Karpas-422 (cell line): ENCODE measurements at regions not wholly inside any gene's neighbourhood (a gene's known extent, or its start where the extent isn't known, plus 50 kb on each side); places are given as distances from the start of the nearest gene placed in this dataset.

Source experiments
- DNase-seq: peaks from one replicate; pipeline ENCODE4 v3.0.0-alpha.2; 2015
- H2AFZ ChIP-seq: fragments of 200-600 bp; sonication (generic); 2 replicates; pipeline ENCODE4 v1.6.1; 2014; ENCODE audit warnings: antibody characterized with exemption, low read length, mixed read lengths
- H3K27ac ChIP-seq: fragments of 200-600 bp; sonication (generic); 2 replicates; pipeline ENCODE4 v1.5.1; 2014; ENCODE audit warnings: mild to moderate bottlenecking, low read length, moderate library complexity
- H3K27me3 ChIP-seq: fragments of 200-600 bp; sonication (generic); 2 replicates; pipeline ENCODE4 v1.6.1; 2014; ENCODE audit warnings: low read length, mixed read lengths
- H3K36me3 ChIP-seq: fragments of 200-600 bp; sonication (generic); 2 replicates; pipeline ENCODE4 v1.6.1; 2014; ENCODE audit warnings: low read length, mixed read lengths; ENCODE audit not compliant: insufficient read depth
- H3K4me1 ChIP-seq: fragments of 200-600 bp; sonication (generic); 2 replicates; pipeline ENCODE4 v1.6.1; 2014; ENCODE audit warnings: mild to moderate bottlenecking, low read length, mixed read lengths
- H3K4me2 ChIP-seq: fragments of 200-600 bp; sonication (generic); 2 replicates; pipeline ENCODE4 v1.6.1; 2014; ENCODE audit warnings: low read length, low read depth, mild to moderate bottlenecking; ENCODE audit not compliant: poor library complexity, severe bottlenecking
- H3K4me3 ChIP-seq: fragments of 200-600 bp; sonication (generic); 2 replicates; pipeline ENCODE4 v1.5.1; 2014; ENCODE audit warnings: mild to moderate bottlenecking, antibody characterized with exemption, low read length, mixed read lengths
- H3K79me2 ChIP-seq: fragments of 200-600 bp; sonication (generic); 2 replicates; pipeline ENCODE4 v1.6.1; 2014; ENCODE audit warnings: mild to moderate bottlenecking, low read length, mixed read lengths
- H3K9ac ChIP-seq: fragments of 200-600 bp; sonication (generic); 2 replicates; pipeline ENCODE4 v1.6.0; 2014; ENCODE audit warnings: low read length
- H3K9me2 ChIP-seq: fragments of 200-600 bp; sonication (generic), shearing (Covaris generic); replicated peaks from 2 replicates; pipeline ENCODE4 v1.6.0; 2014; ENCODE audit warnings: mild to moderate bottlenecking, low read length, moderate library complexity; ENCODE audit not compliant: insufficient read depth
- H3K9me3 ChIP-seq: fragments of 300-700, 200-600 bp; sonication (generic); 2 replicates; pipeline ENCODE4 v1.6.1; 2014; ENCODE audit warnings: low read length, mixed read lengths
- H4K20me1 ChIP-seq: fragments of 200-600 bp; sonication (generic); 2 replicates; pipeline ENCODE4 v1.6.1; 2014; ENCODE audit warnings: mild to moderate bottlenecking, antibody characterized with exemption, low read length, low read depth; ENCODE audit not compliant: insufficient read depth

DNA sequence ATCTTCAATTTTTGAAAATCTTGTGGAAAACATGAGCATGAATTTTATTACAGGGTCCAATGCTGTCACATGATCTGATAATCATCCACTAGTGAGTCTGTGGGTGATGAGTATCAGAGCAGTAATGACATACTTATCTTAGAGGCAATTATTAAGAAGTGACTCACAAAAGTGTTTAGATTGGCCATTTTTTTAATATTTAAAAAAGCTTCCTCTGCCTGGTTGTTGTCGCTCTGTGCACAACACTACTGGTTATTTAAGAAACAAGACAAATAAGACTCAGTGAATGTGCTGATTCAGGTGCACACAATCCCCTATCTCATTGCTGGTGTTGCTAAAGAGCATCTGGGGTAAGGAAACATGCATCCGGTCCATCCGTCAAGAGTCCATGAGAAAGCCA, 665.8 kb upstream of the ZEB2 start:
- no peaks in the 10 kb centered on the region for H3K36me3 ChIP-seq
- no peaks in the 10 kb centered on the region for H3K9me3 ChIP-seq
- H3K79me2 ChIP-seq, result no peaks in the 10 kb centered on the region
- no peak overlapping the region for H3K4me2 ChIP-seq
- H3K27ac ChIP-seq, result no peak overlapping the region
- 0 out of 2 replicates have a peak, but pooled peaks cover 2% of the 10 kb centered on the region for H3K4me1 ChIP-seq
- H4K20me1 ChIP-seq, result no peaks in the 10 kb centered on the region
- H3K9ac ChIP-seq, result no peak overlapping the region
- H2AFZ ChIP-seq, result no peak overlapping the region
- DNase-seq, result no peak
- no peaks in the 10 kb centered on the region for H3K9me2 ChIP-seq
- no peaks in the 10 kb centered on the region for H3K27me3 ChIP-seq
- no peak overlapping the region for H3K4me3 ChIP-seq

GRCh38 chr2:145184741-145185651, 665.1 kb upstream of the ZEB2 start:
- 0 out of 2 replicates have a peak, but pooled peaks cover 2% of the 10 kb centered on the region for H3K4me1 ChIP-seq
- no peak overlapping the region for H3K4me3 ChIP-seq

DNA sequence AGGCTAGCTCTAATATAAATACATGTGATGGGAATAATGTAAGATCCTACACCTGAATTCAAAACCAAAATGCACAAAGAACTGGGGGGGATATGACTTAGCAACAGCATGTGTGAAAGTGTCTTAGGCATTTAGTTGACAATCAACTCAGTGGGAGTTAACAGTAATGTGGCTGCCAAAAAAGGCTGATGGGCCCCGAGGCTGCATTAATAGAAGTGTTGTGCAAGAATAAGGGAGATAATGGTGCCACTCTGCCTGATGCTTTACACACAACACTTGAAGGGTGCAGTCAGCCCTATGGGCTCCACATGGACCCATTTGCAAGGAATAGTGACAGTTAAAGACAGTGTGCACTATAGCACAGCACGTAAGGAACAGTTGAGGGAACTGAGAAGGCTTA, 649.4 kb upstream of the ZEB2 start:
- Histone ChIP-seq H3K9me3 (no peaks in the 10 kb centered on the region), H3K9ac (no peak overlapping the region), H3K27me3 (no peaks in the 10 kb centered on the region), H3K4me2 (no peak overlapping the region), H3K4me3 (no peak overlapping the region), H3K36me3 (no peaks in the 10 kb centered on the region), H3K9me2 (no peaks in the 10 kb centered on the region), H3K79me2 (no peaks in the 10 kb centered on the region), H4K20me1 (no peaks in the 10 kb centered on the region), H3K4me1 (no peaks in the 10 kb centered on the region), H3K27ac (no peak overlapping the region), H2AFZ (no peak overlapping the region)
- DNase-seq, result no peak

More at GRCh38 chr2:145184741-145185651, 665.1 kb upstream of the ZEB2 start:
- H4K20me1 ChIP-seq, result no peaks in the 10 kb centered on the region
- H3K27me3 ChIP-seq, result no peaks in the 10 kb centered on the region
- no peak for DNase-seq
- H3K36me3 ChIP-seq, result no peaks in the 10 kb centered on the region
- H3K9me3 ChIP-seq, result no peaks in the 10 kb centered on the region
- H3K4me2 ChIP-seq, result no peak overlapping the region
- no peak overlapping the region for H3K9ac ChIP-seq
- no peak overlapping the region for H2AFZ ChIP-seq
- no peak overlapping the region for H3K27ac ChIP-seq
- no peaks in the 10 kb centered on the region for H3K79me2 ChIP-seq
- no peaks in the 10 kb centered on the region for H3K9me2 ChIP-seq

- Histone ChIP-seq H3K9me3 (no peaks in the 10 kb centered on the region), H3K4me3 (no peak overlapping the region), H3K36me3 (no peaks in the 10 kb centered on the region), H3K9ac (no peak overlapping the region), H3K27ac (no peak overlapping the region), H3K79me2 (no peaks in the 10 kb centered on the region), H4K20me1 (no peaks in the 10 kb centered on the region), H3K9me2 (no peaks in the 10 kb centered on the region), H3K27me3 (no peaks in the 10 kb centered on the region), H3K4me1 (no peaks in the 10 kb centered on the region), H2AFZ (no peak overlapping the region), H3K4me2 (no peak overlapping the region)
- no peak for DNase-seq
These were observed 648.2 kb upstream of the ZEB2 start for GRCh38 chr2:145168091-145168490.

DNA sequence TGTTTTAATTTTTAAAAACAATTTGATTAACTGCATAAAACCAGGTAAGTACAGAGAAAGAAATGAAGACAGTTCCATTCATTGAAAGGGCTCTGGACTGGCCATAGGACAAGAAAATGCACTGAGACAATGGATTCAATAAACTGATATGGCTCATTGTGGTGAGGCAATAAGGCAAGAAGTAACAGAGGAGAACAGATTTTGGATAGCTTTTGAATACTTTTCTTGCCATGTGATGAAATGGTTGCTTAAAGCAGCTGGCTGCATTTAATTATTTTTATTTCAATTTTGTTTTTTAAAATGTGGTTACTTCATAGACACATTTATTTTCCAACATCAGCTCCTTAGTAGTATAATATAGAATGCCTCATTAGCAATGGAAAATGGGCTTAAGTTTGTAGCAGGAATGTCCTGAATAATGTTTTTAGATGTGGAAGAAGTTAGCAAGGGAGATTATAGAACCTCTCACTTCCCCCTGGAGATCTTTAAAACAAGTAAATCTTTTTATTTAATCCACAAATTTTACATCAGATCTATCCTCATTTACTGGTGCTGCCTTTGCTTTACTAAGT, 646.9 kb upstream of the ZEB2 start:
- H3K4me1 ChIP-seq, result no peaks in the 10 kb centered on the region
- no peaks in the 10 kb centered on the region for H3K27me3 ChIP-seq
- no peaks in the 10 kb centered on the region for H3K9me3 ChIP-seq
- H3K9me2 ChIP-seq, result no peaks in the 10 kb centered on the region
- H3K27ac ChIP-seq, result no peak overlapping the region
- no peaks in the 10 kb centered on the region for H3K36me3 ChIP-seq
- no peaks in the 10 kb centered on the region for H3K79me2 ChIP-seq
- no peak overlapping the region for H3K4me2 ChIP-seq
- DNase-seq, result no peak
- H4K20me1 ChIP-seq, result no peaks in the 10 kb centered on the region
- no peak overlapping the region for H3K9ac ChIP-seq
- no peak overlapping the region for H3K4me3 ChIP-seq
- H2AFZ ChIP-seq, result no peak overlapping the region

- no peak for DNase-seq
- no peak overlapping the region for H2AFZ ChIP-seq
- no peaks in the 10 kb centered on the region for H4K20me1 ChIP-seq
- no peak overlapping the region for H3K9ac ChIP-seq
- no peak overlapping the region for H3K4me3 ChIP-seq
- no peak overlapping the region for H3K4me2 ChIP-seq
- no peaks in the 10 kb centered on the region for H3K9me3 ChIP-seq
- no peaks in the 10 kb centered on the region for H3K36me3 ChIP-seq
- no peaks in the 10 kb centered on the region for H3K27me3 ChIP-seq
- H3K9me2 ChIP-seq, result no peaks in the 10 kb centered on the region
- no peaks in the 10 kb centered on the region for H3K4me1 ChIP-seq
- no peaks in the 10 kb centered on the region for H3K79me2 ChIP-seq
- no peak overlapping the region for H3K27ac ChIP-seq
These were observed 641.7 kb upstream of the ZEB2 start for GRCh38 chr2:145161656-145162055.

DNA sequence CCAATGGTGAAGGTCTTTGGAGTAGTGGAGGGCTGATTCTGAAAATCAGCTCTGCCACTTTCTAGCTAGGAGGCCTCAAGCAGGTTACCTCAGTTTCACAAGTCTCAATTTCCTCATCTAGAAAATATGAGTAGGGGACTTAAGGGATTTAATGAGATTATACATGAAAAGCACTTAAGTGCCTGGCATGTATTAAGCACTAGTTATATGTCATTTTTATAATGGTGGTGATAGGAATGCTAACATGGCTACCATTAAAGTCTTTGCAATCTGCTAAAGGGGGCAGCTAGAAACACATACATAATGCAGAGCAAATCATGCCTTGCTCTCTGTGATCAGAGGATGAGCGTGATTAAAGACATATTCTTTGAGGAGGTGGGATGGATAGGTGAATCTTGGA, 640.9 kb upstream of the ZEB2 start:
- no peaks in the 10 kb centered on the region for H4K20me1 ChIP-seq
- H3K9ac ChIP-seq, result no peak overlapping the region
- H3K9me2 ChIP-seq, result no peaks in the 10 kb centered on the region; the same call in 1 of the 2 replicates
- DNase-seq, result no peak
- no peaks in the 10 kb centered on the region for H3K36me3 ChIP-seq
- no peaks in the 10 kb centered on the region for H3K9me3 ChIP-seq
- no peak overlapping the region for H3K4me3 ChIP-seq
- no peak overlapping the region for H3K4me2 ChIP-seq
- no peak overlapping the region for H2AFZ ChIP-seq
- H3K79me2 ChIP-seq, result no peaks in the 10 kb centered on the region
- H3K27me3 ChIP-seq, result no peaks in the 10 kb centered on the region
- H3K4me1 ChIP-seq, result no peaks in the 10 kb centered on the region
- no peak overlapping the region for H3K27ac ChIP-seq

DNA sequence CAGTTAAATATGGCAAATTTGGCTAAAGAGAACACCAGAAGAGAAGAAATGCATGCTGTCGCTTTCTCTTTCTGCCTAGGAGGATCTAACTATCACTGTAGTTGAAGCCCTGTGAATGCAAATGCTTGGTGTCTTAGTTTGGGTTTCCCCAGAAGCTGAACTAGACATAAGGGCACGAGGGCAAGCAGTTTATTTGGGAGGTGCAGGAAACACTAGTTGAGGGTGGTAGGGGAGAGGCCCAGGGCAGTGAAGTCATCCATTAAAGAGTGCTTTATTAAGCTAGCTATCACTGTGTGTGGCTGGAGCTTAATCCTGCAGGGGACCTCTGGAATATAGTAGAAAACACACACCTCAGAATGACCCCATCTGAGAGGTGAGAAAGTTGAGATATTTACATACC, 639.8 kb upstream of the ZEB2 start:
- Histone ChIP-seq H3K36me3 (no peaks in the 10 kb centered on the region), H3K9me3 (no peaks in the 10 kb centered on the region), H3K79me2 (no peaks in the 10 kb centered on the region), H4K20me1 (no peaks in the 10 kb centered on the region), H3K4me2 (no peak overlapping the region), H3K4me3 (no peak overlapping the region), H3K4me1 (no peaks in the 10 kb centered on the region), H3K9me2 (no peaks in the 10 kb centered on the region; the same call in 1 of the 2 replicates), H3K27ac (no peak overlapping the region), H2AFZ (no peak overlapping the region), H3K27me3 (no peaks in the 10 kb centered on the region), H3K9ac (no peak overlapping the region)
- no peak for DNase-seq
